K562 (cell line): ENCODE measurements at regions not wholly inside any gene's neighbourhood (a gene's known extent, or its start where the extent isn't known, plus 50 kb on each side); places are given as distances from the start of the nearest gene placed in this dataset.

ENCODE experiments used
- ATAC-seq: fragments of 200-7000 bp; cut with Tn5 transposase; 3 replicates; pipeline ENCODE4 v1.9.1; 2020; ENCODE audit warnings: moderate library complexity
- BruUV-seq: library from RNA; stranded (reverse); fragments of 400-500 nt; replicated peaks from 2 replicates; lab custom pipeline; 2021; lab: Mats Ljungman, UMichigan
- CTCF ChIA-PET: fragments of 300-600 bp; formaldehyde crosslinking; extraction: SDS; loops from one replicate; lab custom pipeline; 2021; ENCODE audit warnings: low intra/inter-chr PET ratio; lab: Yijun Ruan, JAX
- POLR2A ChIA-PET: fragments of 300-600, 350-650 bp; sonication (Branson Sonifier 250); formaldehyde crosslinking; extraction: SDS; loops from one replicate; lab custom pipeline; 2021; ENCODE audit warnings: antibody characterized with exemption, inconsistent platforms; lab: Yijun Ruan, JAX
- DNase-seq, 4 experiments: peaks; one replicate each; pipeline versions ENCODE4 v3.0.0 to v3.0.0-alpha.2; 2011 to 2018; ENCODE audit warnings: low spot score in 3 of 4, mixed read lengths in 3 of 4; ENCODE audit errors: extremely low read depth in 1 of 4
- FAIRE-seq: peaks from 2 replicates; lab custom pipeline; 2011; peaks lifted over from hg19 to GRCh38; lab: Jason Lieb, UNC
- H2AFZ ChIP-seq: 2 replicates; pipeline ENCODE4 v1.6.0; 2011; ENCODE audit warnings: low read depth, low read length, control low read depth, inconsistent platforms
- H3K27ac ChIP-seq: fragments of 200-600 bp; 3 replicates; pipeline ENCODE4 v1.8.0; 2011; ENCODE audit warnings: low read depth, mild to moderate bottlenecking, control low read depth, inconsistent platforms, low read length, moderate library complexity, mixed read lengths; ENCODE audit errors: extremely low read depth
- H3K27me3 ChIP-seq, 2 experiments: fragments of 300-600 bp in 1 of 2; 2 replicates in 1 of 2; 3 replicates in 1 of 2; pipeline versions ENCODE4 v1.6.0 to v1.8.0; 2011; ENCODE audit warnings: inconsistent platforms in 2 of 2, low read length in 2 of 2, mild to moderate bottlenecking in 1 of 2, mixed read lengths in 1 of 2, moderate library complexity in 1 of 2; ENCODE audit not compliant: control insufficient read depth in 2 of 2, insufficient read depth in 2 of 2
- H3K36me3 ChIP-seq: fragments of 300-600 bp; 3 replicates; pipeline ENCODE4 v1.8.0; 2011; ENCODE audit warnings: mild to moderate bottlenecking, low read length, inconsistent platforms; ENCODE audit not compliant: control insufficient read depth, insufficient read depth
- H3K4me1 ChIP-seq, 2 experiments: fragments of 200-600 bp in 1 of 2; replicated peaks in 1 of 2; 2 replicates in 1 of 2; 3 replicates in 1 of 2; pipeline versions ENCODE4 v1.5.1 to v1.8.0; 2011; ENCODE audit warnings: inconsistent platforms in 2 of 2, low read length in 2 of 2, mild to moderate bottlenecking in 1 of 2, mixed read lengths in 1 of 2, moderate library complexity in 1 of 2; ENCODE audit not compliant: control insufficient read depth in 2 of 2, insufficient read depth in 2 of 2
- H3K4me2 ChIP-seq: 2 replicates; pipeline ENCODE4 v1.6.1; 2011; ENCODE audit warnings: low read length, control low read depth, inconsistent platforms, mixed read lengths; ENCODE audit not compliant: insufficient read depth
- H3K4me3 ChIP-seq: fragments of 200-600 bp; sonication (generic), shearing (Covaris generic); 2 replicates; pipeline ENCODE4 v1.5.1; 2016; ENCODE audit warnings: control low read depth, inconsistent platforms
- H3K79me2 ChIP-seq: fragments of 200-600 bp; 3 replicates; pipeline ENCODE4 v1.8.0; 2011; ENCODE audit warnings: low read length, inconsistent platforms; ENCODE audit not compliant: control insufficient read depth, insufficient read depth
- H3K9ac ChIP-seq, 2 experiments: 2 replicates each; pipeline versions ENCODE4 v1.6.0 to v1.6.1; 2011; ENCODE audit warnings: low read depth in 2 of 2, low read length in 2 of 2, control low read depth in 1 of 2, inconsistent platforms in 1 of 2, mild to moderate bottlenecking in 1 of 2, mixed read lengths in 1 of 2; ENCODE audit not compliant: insufficient read depth in 1 of 2
- H3K9me1 ChIP-seq: one replicate; pipeline ENCODE4 v1.6.0; 2011; ENCODE audit warnings: inconsistent platforms, mild to moderate bottlenecking, low read length, moderate library complexity; ENCODE audit not compliant: control insufficient read depth, insufficient read depth
- H3K9me3 ChIP-seq: replicated peaks from 2 replicates; pipeline ENCODE4 v1.5.1; 2011; ENCODE audit warnings: low read depth, low read length, inconsistent platforms; ENCODE audit not compliant: control insufficient read depth, insufficient read depth
- H4K20me1 ChIP-seq: replicated peaks from 2 replicates; pipeline ENCODE4 v1.6.1; 2011; ENCODE audit warnings: low read length, inconsistent platforms, mixed read lengths; ENCODE audit not compliant: control insufficient read depth, insufficient read depth
- BDP1 ChIP-seq: IDR thresholded peaks from 3 replicates; pipeline ENCODE4 v1.6.1; 2011; ENCODE audit not compliant: insufficient read length, insufficient read depth
- BHLHE40 ChIP-seq: IDR thresholded peaks from 2 replicates; pipeline ENCODE4 v1.6.1; 2011; ENCODE audit warnings: low read length, improper control_type of control experiment
- CCAR2 ChIP-seq: fragments of 200-400 bp; formaldehyde crosslinking; IDR thresholded peaks from 2 replicates; pipeline ENCODE4 v1.6.1; 2017; ENCODE audit warnings: mild to moderate bottlenecking, low read depth, low read length
- CHD4 ChIP-seq: fragments of 200-600 bp; sonication (generic); IDR thresholded peaks from 3 replicates; pipeline ENCODE4 v1.6.1; 2012; ENCODE audit warnings: low read depth, mild to moderate bottlenecking, mixed read lengths, low read length, inconsistent platforms; ENCODE audit not compliant: insufficient read depth, insufficient replicate concordance, poor library complexity, severe bottlenecking
- GABPB1 ChIP-seq: sonication (generic); formaldehyde crosslinking; IDR thresholded peaks from 2 replicates; pipeline ENCODE4 v1.8.0; 2022; ENCODE audit warnings: mild to moderate bottlenecking, missing genetic modification reagents
- HDAC3 ChIP-seq: fragments of 450-650 bp; IDR thresholded peaks from 2 replicates; pipeline ENCODE4 v1.6.1; 2018; ENCODE audit warnings: borderline replicate concordance, mild to moderate bottlenecking, moderate library complexity; ENCODE audit not compliant: partially characterized antibody
- KAT7 ChIP-seq: sonication (generic); formaldehyde crosslinking; IDR thresholded peaks from 2 replicates; pipeline ENCODE4 v1.8.0; 2022; ENCODE audit warnings: missing genetic modification reagents, mild to moderate bottlenecking, borderline replicate concordance
- MCM2 ChIP-seq: fragments of 450-650 bp; IDR thresholded peaks from 2 replicates; pipeline ENCODE4 v1.6.1; 2017; ENCODE audit warnings: low read depth, mild to moderate bottlenecking
- NCOA6 ChIP-seq: fragments of 450-650 bp; IDR thresholded peaks from 2 replicates; pipeline ENCODE4 v1.6.1; 2017; ENCODE audit warnings: mild to moderate bottlenecking
- SMAD3 ChIP-seq: fragments of 450-650 bp; formaldehyde crosslinking; conservative IDR thresholded peaks from 2 replicates; pipeline ENCODE4 v1.4.0; 2020; ENCODE audit warnings: mild to moderate bottlenecking
- ZNF121 ChIP-seq: sonication (generic); formaldehyde crosslinking; conservative IDR thresholded peaks from 2 replicates; pipeline ENCODE4 v1.8.0; 2022; ENCODE audit warnings: missing genetic modification reagents
- ZNF561 ChIP-seq: fragments of 450-650 bp; formaldehyde crosslinking; conservative IDR thresholded peaks from 2 replicates; pipeline ENCODE4 v1.4.0; 2020; ENCODE audit warnings: mild to moderate bottlenecking, moderate library complexity
- ZNF655 ChIP-seq: fragments of 250-450 bp; sonication (Bioruptor Pico); IDR thresholded peaks from 2 replicates; pipeline ENCODE4 v1.5.0; 2021
- ZNF766 ChIP-seq: fragments of 200-800 bp; sonication (Bioruptor generic); conservative IDR thresholded peaks from 2 replicates; pipeline ENCODE4 v1.6.1; 2016; ENCODE audit warnings: missing genetic modification characterization, missing compliant biosample characterization
- WGBS: fragments of 100-300 bp; shearing (Covaris generic); methylation state at CpG from one replicate; pipeline ENCODE4 v1.1.6; 2016; ENCODE audit warnings: low coverage, mixed read lengths; ENCODE audit not compliant: insufficient coverage; ENCODE audit errors: missing lambda C conversion rate; 5-methylcytosine and 5-hydroxymethylcytosine counted together
- in situ Hi-C: fragments of 300-500 bp; cut with MboI; formaldehyde crosslinking; loops from 4 replicates; pipeline ENCODE4 v1.15.0; 2018; ENCODE audit warnings: inconsistent platforms, mixed read lengths
- intact Hi-C: fragments of 100-400 bp; cut with micrococcal nuclease; formaldehyde crosslinking; loops from 2 replicates; pipeline ENCODE4 v1.14.2; 2022
- TF ChIP-seq, protein P1 (sequence below): fragments of 450-650 bp; formaldehyde crosslinking; IDR thresholded peaks from 2 replicates; pipeline ENCODE4 v1.4.0; 2022; ENCODE audit warnings: missing genetic modification characterization
- TF ChIP-seq, protein P2 (sequence below): sonication (generic); formaldehyde crosslinking; IDR thresholded peaks from 2 replicates; pipeline ENCODE4 v1.8.1; 2023; ENCODE audit warnings: mild to moderate bottlenecking, missing genetic modification reagents

- Histone ChIP-seq H3K4me3 (no peak overlapping the region), H3K79me2 (no peaks in the 10 kb centered on the region), H3K9ac (no peak overlapping the region), H3K9me3 (no peaks in the 10 kb centered on the region), H3K27ac (no peak overlapping the region), H3K27me3 (no peaks in the 10 kb centered on the region), H3K4me1 (no peaks in the 10 kb centered on the region), H3K4me2 (no peak overlapping the region), H2AFZ (no peak overlapping the region), H3K36me3 (no peaks in the 10 kb centered on the region), H3K9me1 (no peaks in the 10 kb centered on the region), H4K20me1 (no peaks in the 10 kb centered on the region)
- ATAC-seq (no peak), FAIRE-seq (no peak), DNase-seq (no peak)
- ChIA-PET CTCF (no interaction called here), POLR2A (interaction anchor here (0.7 kb wide), 1 partner anchor 597 kb away, joined by 3 read pairs; no protein-coding TSS in a partner anchor)
- in situ Hi-C loops: no loop called here
- no TSS peak for BruUV-seq
- TF ChIP-seq BHLHE40 (no peak), KAT7 (no peak), ZNF766 (CRISPR knock-in tag) (no peak), CCAR2 (no peak), NCOA6 (no peak), SMAD3 (no peak), HDAC3 (no peak), CHD4 (no peak), MCM2 (no peak), ZNF655 (no peak), BDP1 (no peak), GABPB1 (CRISPR knock-in tag) (no peak), ZNF561 (CRISPR knock-in tag) (no peak), ZNF121 (CRISPR knock-in tag) (no peak)
- TF ChIP-seq, protein P1, sequence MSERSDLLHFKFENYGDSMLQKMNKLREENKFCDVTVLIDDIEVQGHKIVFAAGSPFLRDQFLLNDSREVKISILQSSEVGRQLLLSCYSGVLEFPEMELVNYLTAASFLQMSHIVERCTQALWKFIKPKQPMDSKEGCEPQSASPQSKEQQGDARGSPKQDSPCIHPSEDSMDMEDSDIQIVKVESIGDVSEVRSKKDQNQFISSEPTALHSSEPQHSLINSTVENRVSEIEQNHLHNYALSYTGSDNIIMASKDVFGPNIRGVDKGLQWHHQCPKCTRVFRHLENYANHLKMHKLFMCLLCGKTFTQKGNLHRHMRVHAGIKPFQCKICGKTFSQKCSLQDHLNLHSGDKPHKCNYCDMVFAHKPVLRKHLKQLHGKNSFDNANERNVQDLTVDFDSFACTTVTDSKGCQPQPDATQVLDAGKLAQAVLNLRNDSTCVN (CRISPR knock-in tag): no peak
- TF ChIP-seq, protein P2, sequence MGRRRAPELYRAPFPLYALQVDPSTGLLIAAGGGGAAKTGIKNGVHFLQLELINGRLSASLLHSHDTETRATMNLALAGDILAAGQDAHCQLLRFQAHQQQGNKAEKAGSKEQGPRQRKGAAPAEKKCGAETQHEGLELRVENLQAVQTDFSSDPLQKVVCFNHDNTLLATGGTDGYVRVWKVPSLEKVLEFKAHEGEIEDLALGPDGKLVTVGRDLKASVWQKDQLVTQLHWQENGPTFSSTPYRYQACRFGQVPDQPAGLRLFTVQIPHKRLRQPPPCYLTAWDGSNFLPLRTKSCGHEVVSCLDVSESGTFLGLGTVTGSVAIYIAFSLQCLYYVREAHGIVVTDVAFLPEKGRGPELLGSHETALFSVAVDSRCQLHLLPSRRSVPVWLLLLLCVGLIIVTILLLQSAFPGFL (CRISPR knock-in tag): no peak
- intact Hi-C loops: no loop called here
- WGBS: 0% methylated on average over 2 of the region's 2 CpGs
Observed at GRCh38 chr1:219526074-219526473, 86.8 kb downstream of the ZC3H11B start.
